GM10266 (cell line): ENCODE measurements at regions not wholly inside any gene's neighbourhood (a gene's known extent, or its start where the extent isn't known, plus 50 kb on each side); places are given as distances from the start of the nearest gene placed in this dataset.
A peak's percentile ranks its signal among the peaks of the same experiment; 100 is the strongest.

ENCODE experiments used
- DNase-seq: peaks from one replicate; pipeline ENCODE4 v3.0.0; 2012; ENCODE audit errors: extremely low spot score
- TF ChIP-seq, protein P1 (sequence below): IDR thresholded peaks from 2 replicates; pipeline ENCODE4 v1.5.1; 2012; ENCODE audit warnings: mild to moderate bottlenecking, low read depth; ENCODE audit not compliant: control insufficient read depth, insufficient read depth; ENCODE audit errors: missing control alignments

DNA sequence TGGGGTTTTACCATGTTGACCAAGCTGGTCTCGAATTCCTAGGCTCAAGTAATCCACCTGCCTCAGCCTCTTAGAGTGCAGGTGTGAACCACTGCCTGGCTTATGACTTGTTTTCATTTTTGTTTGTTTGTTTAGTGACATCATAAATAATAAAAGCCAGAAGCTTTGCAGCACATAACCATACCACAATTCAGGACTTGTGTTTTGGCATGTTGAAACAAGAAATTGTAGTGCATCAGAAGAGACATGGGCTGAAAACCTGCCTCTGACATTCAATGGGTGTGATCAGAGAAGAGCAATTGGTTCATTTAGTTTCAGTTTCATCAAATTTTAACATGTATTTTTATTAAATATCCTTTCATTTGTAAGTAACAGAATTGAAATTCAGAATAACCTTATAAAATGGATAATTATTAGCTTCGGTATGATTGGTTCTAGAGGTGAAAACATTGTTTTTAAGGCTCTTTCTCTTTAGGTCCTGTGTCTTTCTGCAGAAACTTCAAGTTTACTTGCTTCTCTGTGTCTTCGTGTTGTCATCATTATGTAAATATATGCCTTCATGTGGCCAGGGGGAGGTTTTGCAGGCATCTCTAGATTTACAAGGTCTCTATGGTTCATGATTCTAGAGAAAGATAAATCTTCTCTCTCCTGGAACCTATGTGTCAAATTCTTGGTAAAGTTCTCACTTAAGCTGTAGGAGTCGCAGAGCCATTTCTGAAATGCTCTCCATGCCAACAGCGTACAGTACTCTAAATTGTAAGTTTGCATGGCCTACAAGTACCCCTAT is 312.0 kb downstream of the KCNC2 start:
- TF ChIP-seq, protein P1, sequence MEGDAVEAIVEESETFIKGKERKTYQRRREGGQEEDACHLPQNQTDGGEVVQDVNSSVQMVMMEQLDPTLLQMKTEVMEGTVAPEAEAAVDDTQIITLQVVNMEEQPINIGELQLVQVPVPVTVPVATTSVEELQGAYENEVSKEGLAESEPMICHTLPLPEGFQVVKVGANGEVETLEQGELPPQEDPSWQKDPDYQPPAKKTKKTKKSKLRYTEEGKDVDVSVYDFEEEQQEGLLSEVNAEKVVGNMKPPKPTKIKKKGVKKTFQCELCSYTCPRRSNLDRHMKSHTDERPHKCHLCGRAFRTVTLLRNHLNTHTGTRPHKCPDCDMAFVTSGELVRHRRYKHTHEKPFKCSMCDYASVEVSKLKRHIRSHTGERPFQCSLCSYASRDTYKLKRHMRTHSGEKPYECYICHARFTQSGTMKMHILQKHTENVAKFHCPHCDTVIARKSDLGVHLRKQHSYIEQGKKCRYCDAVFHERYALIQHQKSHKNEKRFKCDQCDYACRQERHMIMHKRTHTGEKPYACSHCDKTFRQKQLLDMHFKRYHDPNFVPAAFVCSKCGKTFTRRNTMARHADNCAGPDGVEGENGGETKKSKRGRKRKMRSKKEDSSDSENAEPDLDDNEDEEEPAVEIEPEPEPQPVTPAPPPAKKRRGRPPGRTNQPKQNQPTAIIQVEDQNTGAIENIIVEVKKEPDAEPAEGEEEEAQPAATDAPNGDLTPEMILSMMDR, result no peak
- DNase-seq, result no peak

DNA sequence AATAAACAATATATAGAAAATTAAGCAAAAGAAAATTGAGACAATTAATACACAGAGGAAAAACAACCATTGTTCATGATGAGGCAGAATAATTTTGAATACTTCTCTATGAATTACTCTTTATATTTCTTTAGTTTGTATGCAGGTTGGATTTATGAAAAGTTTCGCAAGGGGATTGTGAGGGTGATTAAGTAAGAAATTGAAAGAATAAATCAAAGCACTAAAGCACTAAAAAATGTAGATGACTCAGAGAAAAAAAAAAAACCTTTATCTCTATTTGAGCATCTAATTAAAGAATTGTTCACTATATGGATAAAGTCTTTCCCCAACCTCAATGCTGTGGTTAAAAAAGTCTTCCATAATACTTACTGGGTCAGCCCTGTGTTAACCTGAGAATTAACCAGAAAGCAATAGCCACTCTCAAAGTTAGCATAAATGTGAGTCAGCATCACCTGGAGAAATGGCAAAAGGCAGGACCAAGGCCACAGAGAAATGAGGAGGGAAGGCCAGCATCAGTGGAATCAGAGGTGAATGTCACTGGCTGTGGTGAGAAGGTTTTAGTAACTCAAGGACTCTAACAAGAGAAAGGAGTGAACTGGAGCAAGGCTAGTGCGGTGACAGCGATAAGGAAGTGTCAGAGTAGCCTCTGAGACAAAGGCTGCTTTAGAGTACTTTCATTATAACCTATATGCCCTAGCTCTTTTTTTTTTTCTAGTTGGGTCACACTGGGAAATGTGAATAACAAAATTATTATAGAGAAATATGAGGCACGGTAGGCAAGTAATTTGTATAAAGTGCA is 310.4 kb downstream of the KCNC2 start:
- TF ChIP-seq, protein P1, result no peak
- DNase-seq, result no peak

DNA sequence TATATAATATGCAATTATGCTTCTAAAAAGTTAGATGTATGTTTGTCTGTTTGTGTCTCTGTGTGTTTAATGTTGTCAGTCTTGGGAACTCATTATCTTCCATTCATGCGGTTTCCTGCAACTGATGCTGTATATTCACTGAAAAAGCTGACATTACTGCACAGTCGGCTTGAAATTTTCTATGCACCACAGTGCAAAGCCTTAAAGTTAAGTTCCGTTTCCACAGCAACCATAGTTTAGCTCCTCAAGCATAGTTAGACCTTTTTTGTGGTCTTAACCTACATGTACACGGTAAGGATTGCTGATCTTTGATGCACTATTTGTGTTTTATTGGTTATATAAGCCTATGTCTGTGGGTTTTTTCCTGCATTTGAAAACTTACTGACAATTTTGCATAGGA is 309.4 kb downstream of the KCNC2 start:
- TF ChIP-seq, protein P1, result no peak
- no peak for DNase-seq

DNA sequence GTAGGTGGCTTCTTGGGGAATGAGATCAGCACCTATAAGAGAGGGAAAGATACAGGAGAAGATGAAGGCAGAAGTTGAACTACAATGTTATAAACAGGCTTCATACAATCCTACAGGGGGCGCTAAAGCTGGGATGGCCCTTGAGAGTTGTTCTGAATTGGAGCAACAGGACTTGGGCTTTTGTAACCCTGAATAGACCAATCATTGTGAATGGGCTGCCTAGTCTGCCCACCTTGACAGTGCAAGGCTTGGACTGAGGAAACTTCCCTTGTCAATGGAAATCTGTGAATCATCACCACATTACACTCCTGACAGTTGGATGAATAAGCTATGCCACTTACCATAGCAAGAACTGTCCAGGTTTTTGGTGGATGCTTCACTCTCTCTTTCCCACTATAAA is 306.1 kb downstream of the KCNC2 start:
- TF ChIP-seq, protein P1, result peak; percentile 14
- DNase-seq, result no peak

DNA sequence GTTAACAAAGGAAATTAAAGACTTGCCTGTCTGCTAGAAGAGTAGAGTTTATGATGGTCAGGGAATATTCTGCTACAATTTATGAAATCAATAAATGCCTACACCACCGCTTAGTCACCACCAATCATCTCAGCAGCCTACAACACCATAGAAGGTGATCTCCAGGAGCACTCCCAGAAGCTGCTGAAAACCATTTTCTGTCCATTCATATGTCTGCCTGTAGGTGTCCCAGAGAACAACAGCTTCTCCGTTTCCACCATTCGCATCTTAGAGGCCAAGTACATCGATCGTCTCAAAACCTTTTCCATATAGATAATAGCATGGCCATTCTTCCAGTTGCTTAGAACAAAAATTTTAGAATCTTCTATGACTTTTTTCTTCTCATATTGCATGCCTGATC is 303.4 kb downstream of the KCNC2 start:
- TF ChIP-seq, protein P1, result no peak
- no peak for DNase-seq

DNA sequence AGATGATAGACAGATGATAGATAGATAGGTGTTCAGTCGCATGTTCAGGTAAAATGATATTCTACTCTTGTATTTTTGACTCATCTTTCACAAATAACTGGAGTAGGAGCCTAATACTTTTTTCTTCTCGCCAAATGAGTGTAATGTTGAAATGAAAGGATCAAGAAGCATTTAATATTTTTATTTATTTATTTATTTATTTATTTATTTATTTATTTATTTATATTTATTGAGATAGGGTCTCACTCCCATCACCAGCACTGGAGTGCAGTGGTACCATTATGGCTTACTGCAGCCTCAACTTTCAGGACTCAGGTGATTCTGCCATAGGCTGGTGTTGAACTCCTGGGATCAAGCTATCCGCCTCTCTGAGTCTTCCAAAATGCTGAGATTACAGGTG is 298.8 kb downstream of the KCNC2 start:
- DNase-seq, result no peak

More for the DNA sequence above, 298.8 kb downstream of the KCNC2 start:
- TF ChIP-seq, protein P1, result no peak
